ENCODE measurements at regions not wholly inside any gene's neighbourhood (a gene's known extent, or its start where the extent isn't known, plus 50 kb on each side); places are given as distances from the start of the nearest gene placed in this dataset.

- Mint-ChIP-seq H3K4me3 (no peak overlapping the region), H3K27ac (no peak overlapping the region), H3K4me1 (peaks cover 16% of the 10 kb centered on the region), H3K27me3 (ENCODE audit: insufficient read depth, low read depth, poor library complexity) (peaks cover 5% of the 10 kb centered on the region), H3K9me3 (no peaks in the 10 kb centered on the region; the same call in 2 of the 3 replicates), H3K36me3 (ENCODE audit: low read depth) (peaks cover 4% of the 10 kb centered on the region; the same call in 1 of the 3 replicates)
- Histone ChIP-seq H4K20me1 (replicated peaks; ENCODE audit: insufficient read depth) (0 out of 2 replicates have a peak, but pooled peaks cover 7% of the 10 kb centered on the region), H3K36me3 (ENCODE audit: insufficient read depth) (no peaks in the 10 kb centered on the region), H3K27ac (ENCODE audit: low read depth) (no peak overlapping the region), H3K4me1 (ENCODE audit: insufficient read depth) (peaks cover 11% of the 10 kb centered on the region; the same call in 1 of the 2 replicates), H2AFZ (no peak overlapping the region), H3K4me2 (no peak overlapping the region), H3K9me2 (ENCODE audit: insufficient read depth) (no peaks in the 10 kb centered on the region), H3K4me3 (no peak overlapping the region), H3K27me3 (ENCODE audit: insufficient read depth) (no peaks in the 10 kb centered on the region), H3K79me2 (replicated peaks; ENCODE audit: insufficient read depth) (peaks cover 11% of the 10 kb centered on the region), H3F3A (replicated peaks; ENCODE audit: low read depth) (no peaks in the 10 kb centered on the region)
- no peak for DNase-seq (ENCODE audit: low spot score)
- ATAC-seq: no peak
- TF ChIP-seq CTCF (conservative IDR thresholded peaks at IDR 0.05; ENCODE audit: low read depth in 2 of 2): no peak
- TF ChIP-seq NANOG (IDR thresholded peaks at IDR 0.05; ENCODE audit: borderline replicate concordance): no peak
- no peak for TF ChIP-seq STAT1 (IDR thresholded peaks at IDR 0.05; ENCODE audit: unreplicated experiment)
- TF ChIP-seq JUNB (IDR thresholded peaks at IDR 0.05; ENCODE audit: unreplicated experiment): no peak
- no peak for TF ChIP-seq POLR2AphosphoS5 (IDR thresholded peaks at IDR 0.05; ENCODE audit: low read depth)
- TF ChIP-seq, protein P1, sequence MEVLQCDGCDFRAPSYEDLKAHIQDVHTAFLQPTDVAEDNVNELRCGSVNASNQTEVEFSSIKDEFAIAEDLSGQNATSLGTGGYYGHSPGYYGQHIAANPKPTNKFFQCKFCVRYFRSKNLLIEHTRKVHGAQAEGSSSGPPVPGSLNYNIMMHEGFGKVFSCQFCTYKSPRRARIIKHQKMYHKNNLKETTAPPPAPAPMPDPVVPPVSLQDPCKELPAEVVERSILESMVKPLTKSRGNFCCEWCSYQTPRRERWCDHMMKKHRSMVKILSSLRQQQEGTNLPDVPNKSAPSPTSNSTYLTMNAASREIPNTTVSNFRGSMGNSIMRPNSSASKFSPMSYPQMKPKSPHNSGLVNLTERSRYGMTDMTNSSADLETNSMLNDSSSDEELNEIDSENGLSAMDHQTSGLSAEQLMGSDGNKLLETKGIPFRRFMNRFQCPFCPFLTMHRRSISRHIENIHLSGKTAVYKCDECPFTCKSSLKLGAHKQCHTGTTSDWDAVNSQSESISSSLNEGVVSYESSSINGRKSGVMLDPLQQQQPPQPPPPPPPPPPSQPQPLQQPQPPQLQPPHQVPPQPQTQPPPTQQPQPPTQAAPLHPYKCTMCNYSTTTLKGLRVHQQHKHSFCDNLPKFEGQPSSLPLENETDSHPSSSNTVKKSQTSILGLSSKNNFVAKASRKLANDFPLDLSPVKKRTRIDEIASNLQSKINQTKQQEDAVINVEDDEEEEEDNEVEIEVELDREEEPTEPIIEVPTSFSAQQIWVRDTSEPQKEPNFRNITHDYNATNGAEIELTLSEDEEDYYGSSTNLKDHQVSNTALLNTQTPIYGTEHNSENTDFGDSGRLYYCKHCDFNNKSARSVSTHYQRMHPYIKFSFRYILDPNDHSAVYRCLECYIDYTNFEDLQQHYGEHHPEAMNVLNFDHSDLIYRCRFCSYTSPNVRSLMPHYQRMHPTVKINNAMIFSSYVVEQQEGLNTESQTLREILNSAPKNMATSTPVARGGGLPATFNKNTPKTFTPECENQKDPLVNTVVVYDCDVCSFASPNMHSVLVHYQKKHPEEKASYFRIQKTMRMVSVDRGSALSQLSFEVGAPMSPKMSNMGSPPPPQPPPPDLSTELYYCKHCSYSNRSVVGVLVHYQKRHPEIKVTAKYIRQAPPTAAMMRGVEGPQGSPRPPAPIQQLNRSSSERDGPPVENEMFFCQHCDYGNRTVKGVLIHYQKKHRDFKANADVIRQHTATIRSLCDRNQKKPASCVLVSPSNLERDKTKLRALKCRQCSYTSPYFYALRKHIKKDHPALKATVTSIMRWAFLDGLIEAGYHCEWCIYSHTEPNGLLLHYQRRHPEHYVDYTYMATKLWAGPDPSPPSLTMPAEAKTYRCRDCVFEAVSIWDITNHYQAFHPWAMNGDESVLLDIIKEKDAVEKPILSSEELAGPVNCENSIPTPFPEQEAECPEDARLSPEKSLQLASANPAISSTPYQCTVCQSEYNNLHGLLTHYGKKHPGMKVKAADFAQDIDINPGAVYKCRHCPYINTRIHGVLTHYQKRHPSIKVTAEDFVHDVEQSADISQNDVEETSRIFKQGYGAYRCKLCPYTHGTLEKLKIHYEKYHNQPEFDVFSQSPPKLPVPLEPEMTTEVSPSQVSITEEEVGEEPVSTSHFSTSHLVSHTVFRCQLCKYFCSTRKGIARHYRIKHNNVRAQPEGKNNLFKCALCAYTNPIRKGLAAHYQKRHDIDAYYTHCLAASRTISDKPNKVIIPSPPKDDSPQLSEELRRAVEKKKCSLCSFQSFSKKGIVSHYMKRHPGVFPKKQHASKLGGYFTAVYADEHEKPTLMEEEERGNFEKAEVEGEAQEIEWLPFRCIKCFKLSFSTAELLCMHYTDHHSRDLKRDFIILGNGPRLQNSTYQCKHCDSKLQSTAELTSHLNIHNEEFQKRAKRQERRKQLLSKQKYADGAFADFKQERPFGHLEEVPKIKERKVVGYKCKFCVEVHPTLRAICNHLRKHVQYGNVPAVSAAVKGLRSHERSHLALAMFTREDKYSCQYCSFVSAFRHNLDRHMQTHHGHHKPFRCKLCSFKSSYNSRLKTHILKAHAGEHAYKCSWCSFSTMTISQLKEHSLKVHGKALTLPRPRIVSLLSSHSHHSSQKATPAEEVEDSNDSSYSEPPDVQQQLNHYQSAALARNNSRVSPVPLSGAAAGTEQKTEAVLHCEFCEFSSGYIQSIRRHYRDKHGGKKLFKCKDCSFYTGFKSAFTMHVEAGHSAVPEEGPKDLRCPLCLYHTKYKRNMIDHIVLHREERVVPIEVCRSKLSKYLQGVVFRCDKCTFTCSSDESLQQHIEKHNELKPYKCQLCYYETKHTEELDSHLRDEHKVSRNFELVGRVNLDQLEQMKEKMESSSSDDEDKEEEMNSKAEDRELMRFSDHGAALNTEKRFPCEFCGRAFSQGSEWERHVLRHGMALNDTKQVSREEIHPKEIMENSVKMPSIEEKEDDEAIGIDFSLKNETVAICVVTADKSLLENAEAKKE (CRISPR knock-in tag; IDR thresholded peaks at IDR 0.05): no peak
- TF ChIP-seq EZH2phosphoT487 (IDR thresholded peaks at IDR 0.05; ENCODE audit: unreplicated experiment): no peak
- TF ChIP-seq ZNF331 (CRISPR knock-in tag; IDR thresholded peaks at IDR 0.05; ENCODE audit: low read depth): no peak
- TF ChIP-seq, protein P2, sequence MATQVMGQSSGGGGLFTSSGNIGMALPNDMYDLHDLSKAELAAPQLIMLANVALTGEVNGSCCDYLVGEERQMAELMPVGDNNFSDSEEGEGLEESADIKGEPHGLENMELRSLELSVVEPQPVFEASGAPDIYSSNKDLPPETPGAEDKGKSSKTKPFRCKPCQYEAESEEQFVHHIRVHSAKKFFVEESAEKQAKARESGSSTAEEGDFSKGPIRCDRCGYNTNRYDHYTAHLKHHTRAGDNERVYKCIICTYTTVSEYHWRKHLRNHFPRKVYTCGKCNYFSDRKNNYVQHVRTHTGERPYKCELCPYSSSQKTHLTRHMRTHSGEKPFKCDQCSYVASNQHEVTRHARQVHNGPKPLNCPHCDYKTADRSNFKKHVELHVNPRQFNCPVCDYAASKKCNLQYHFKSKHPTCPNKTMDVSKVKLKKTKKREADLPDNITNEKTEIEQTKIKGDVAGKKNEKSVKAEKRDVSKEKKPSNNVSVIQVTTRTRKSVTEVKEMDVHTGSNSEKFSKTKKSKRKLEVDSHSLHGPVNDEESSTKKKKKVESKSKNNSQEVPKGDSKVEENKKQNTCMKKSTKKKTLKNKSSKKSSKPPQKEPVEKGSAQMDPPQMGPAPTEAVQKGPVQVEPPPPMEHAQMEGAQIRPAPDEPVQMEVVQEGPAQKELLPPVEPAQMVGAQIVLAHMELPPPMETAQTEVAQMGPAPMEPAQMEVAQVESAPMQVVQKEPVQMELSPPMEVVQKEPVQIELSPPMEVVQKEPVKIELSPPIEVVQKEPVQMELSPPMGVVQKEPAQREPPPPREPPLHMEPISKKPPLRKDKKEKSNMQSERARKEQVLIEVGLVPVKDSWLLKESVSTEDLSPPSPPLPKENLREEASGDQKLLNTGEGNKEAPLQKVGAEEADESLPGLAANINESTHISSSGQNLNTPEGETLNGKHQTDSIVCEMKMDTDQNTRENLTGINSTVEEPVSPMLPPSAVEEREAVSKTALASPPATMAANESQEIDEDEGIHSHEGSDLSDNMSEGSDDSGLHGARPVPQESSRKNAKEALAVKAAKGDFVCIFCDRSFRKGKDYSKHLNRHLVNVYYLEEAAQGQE (IDR thresholded peaks at IDR 0.05; ENCODE audit: unreplicated experiment): no peak
- TF ChIP-seq CREB1 (CRISPR knock-in tag; IDR thresholded peaks at IDR 0.05; ENCODE audit: low read depth): no peak
- no peak for TF ChIP-seq ETS1 (IDR thresholded peaks at IDR 0.05)
- TF ChIP-seq ZNF114 (CRISPR knock-in tag; IDR thresholded peaks at IDR 0.05): no peak
- no peak for TF ChIP-seq EZH2 (IDR thresholded peaks at IDR 0.05; ENCODE audit: low read depth, unreplicated experiment)
Measured at GRCh38 chr9:624935-625500, 216.5 kb upstream of the DMRT1 start.

All from GM23338 (cell line).